ENCODE measurements at regions not wholly inside any gene's neighbourhood (a gene's known extent, or its start where the extent isn't known, plus 50 kb on each side); places are given as distances from the start of the nearest gene placed in this dataset.
"Not testable (repeated sequence)": the region's sequence is repeated elsewhere in the genome, so short reads cannot be mapped to it uniquely, and the experiment has no call there.

DNA sequence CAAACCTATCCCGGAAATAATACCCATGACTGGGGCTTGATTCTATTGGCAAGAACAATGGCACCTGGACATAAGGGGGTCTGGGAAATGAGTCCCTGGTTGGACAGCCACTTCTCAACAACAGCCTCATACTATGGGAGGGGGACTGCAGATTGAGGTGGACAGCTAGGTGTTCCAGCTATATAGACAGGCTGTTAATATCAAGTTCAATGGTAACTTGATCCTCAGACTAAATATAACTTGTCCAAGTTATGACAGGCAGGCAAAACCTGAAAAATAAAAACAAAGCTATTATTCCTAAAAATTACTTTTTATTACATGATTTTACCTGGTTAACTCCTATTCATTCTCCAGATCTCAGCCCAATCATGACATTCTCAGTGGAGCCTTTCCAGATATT lies 267.3 kb downstream of the TTC8 start:
- Histone ChIP-seq H3K27ac (ENCODE audit: low read length) (no peak overlapping the region), H3K36me3 (ENCODE audit: control insufficient read depth, insufficient read depth, low read length) (no peaks in the 10 kb centered on the region), H3K9me3 (ENCODE audit: control insufficient read depth, insufficient read depth, low read length) (no peaks in the 10 kb centered on the region), H3K4me1 (ENCODE audit: control insufficient read depth, insufficient read depth, low read length) (no peaks in the 10 kb centered on the region), H3K27me3 (ENCODE audit: control insufficient read depth, insufficient read depth, low read length) (no peaks in the 10 kb centered on the region; the same call in 1 of the 2 replicates), H3K4me3 (ENCODE audit: low read length) (no peak overlapping the region)
- no CpG with 5 or more reads among the region's 1 CpG for WGBS (ENCODE audit: insufficient coverage, insufficient read length)
- no peak for DNase-seq (ENCODE audit: low read depth, low spot score)

DNA sequence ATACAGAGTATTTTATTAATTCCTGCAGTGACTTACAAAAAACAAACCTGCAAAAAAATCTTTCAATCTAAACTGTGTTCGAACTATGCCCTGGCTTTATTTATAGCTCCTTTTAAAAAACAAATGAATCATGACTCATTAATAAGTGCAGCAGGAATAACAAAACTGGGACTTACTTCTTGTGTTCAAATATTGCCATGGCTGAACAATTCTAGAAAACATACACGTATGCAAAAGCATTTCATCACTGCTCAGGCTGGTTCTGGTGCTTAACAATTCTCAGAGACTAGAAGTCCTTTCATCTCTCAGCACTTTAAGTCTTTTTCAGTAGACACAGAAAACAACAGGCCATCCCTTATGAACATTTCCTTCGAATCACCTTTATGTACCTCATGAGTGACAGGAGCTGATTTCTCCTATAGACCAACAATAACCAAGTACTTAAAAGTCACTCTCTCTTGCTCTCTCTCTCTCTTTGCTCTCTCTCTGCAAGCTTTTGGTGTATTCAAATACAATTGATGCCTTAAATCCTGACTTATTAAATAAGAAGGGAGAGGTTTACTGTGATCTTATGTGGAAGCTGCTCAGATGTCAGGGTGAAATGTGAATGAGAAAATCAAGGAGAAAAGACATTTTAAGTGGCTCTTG lies 268.8 kb downstream of the TTC8 start:
- no peak overlapping the region for H3K4me3 ChIP-seq (ENCODE audit: low read length)
- H3K27me3 ChIP-seq (ENCODE audit: control insufficient read depth, insufficient read depth, low read length), result no peaks in the 10 kb centered on the region; the same call in 1 of the 2 replicates
- no peak overlapping the region for H3K27ac ChIP-seq (ENCODE audit: low read length)
- H3K4me1 ChIP-seq (ENCODE audit: control insufficient read depth, insufficient read depth, low read length), result no peaks in the 10 kb centered on the region
- no CpG with 5 or more reads among the region's 3 CpGs for WGBS (ENCODE audit: insufficient coverage, insufficient read length)
- no peaks in the 10 kb centered on the region for H3K36me3 ChIP-seq (ENCODE audit: control insufficient read depth, insufficient read depth, low read length)
- DNase-seq (ENCODE audit: low read depth, low spot score), result no peak
- no peaks in the 10 kb centered on the region for H3K9me3 ChIP-seq (ENCODE audit: control insufficient read depth, insufficient read depth, low read length)

DNA sequence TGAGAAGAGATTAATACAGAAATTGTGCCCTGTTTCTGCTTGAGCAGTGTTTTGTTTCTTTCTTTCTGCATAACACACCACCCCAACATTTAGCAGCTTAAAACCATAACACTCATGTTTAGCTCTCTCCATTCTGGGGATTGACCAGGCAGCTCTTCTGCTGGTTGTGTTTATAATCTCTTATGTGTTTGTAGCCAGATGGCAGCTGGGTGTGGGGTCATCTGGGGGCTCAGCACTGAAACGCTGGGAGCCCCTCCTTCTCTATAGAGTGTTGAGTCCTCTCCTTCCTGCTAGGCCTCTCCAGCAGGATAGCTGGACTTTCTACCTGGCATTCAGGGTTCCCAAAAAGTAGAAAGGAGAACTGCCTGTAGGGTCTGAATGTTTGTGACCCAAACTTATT lies 270.6 kb downstream of the TTC8 start:
- DNase-seq (ENCODE audit: low read depth, low spot score), result no peak
- no peaks in the 10 kb centered on the region for H3K9me3 ChIP-seq (ENCODE audit: control insufficient read depth, insufficient read depth, low read length)
- WGBS (ENCODE audit: insufficient coverage, insufficient read length), result no CpG with 5 or more reads among the region's 1 CpG
- H3K4me3 ChIP-seq (ENCODE audit: low read length), result no peak overlapping the region
- H3K4me1 ChIP-seq (ENCODE audit: control insufficient read depth, insufficient read depth, low read length), result no peaks in the 10 kb centered on the region
- no peaks in the 10 kb centered on the region for H3K36me3 ChIP-seq (ENCODE audit: control insufficient read depth, insufficient read depth, low read length)
- no peaks in the 10 kb centered on the region; the same call in 1 of the 2 replicates for H3K27me3 ChIP-seq (ENCODE audit: control insufficient read depth, insufficient read depth, low read length)
- H3K27ac ChIP-seq (ENCODE audit: low read length), result no peak overlapping the region

DNA sequence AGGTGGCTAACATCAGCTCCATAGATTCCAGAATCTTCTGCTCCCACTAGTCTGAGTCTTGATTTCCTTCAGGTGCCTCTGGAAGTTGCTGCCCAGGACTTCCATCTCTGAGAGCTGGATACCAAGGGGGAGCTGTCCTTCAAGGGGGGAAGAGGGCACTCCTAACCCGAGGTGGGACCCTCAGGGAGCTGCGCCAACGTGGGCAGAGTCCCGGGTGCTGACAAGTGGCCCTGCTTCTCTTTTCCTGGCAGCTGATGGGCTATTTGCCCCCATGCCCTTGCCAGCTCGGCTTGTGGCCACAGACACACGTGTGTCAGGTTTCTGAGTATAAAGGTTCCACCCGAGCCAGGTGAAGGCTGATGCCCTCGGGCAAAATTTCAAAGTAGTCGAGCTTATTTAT lies 272.5 kb downstream of the TTC8 start:
- Histone ChIP-seq H3K27me3 (ENCODE audit: control insufficient read depth, insufficient read depth, low read length) (no peaks in the 10 kb centered on the region; the same call in 1 of the 2 replicates), H3K4me3 (ENCODE audit: low read length) (no peak overlapping the region), H3K9me3 (ENCODE audit: control insufficient read depth, insufficient read depth, low read length) (no peaks in the 10 kb centered on the region), H3K4me1 (ENCODE audit: control insufficient read depth, insufficient read depth, low read length) (no peaks in the 10 kb centered on the region), H3K36me3 (ENCODE audit: control insufficient read depth, insufficient read depth, low read length) (no peaks in the 10 kb centered on the region), H3K27ac (ENCODE audit: low read length) (no peak overlapping the region)
- no peak for DNase-seq (ENCODE audit: low read depth, low spot score)
- WGBS (ENCODE audit: insufficient coverage, insufficient read length), result no CpG with 5 or more reads among the region's 9 CpGs

DNA sequence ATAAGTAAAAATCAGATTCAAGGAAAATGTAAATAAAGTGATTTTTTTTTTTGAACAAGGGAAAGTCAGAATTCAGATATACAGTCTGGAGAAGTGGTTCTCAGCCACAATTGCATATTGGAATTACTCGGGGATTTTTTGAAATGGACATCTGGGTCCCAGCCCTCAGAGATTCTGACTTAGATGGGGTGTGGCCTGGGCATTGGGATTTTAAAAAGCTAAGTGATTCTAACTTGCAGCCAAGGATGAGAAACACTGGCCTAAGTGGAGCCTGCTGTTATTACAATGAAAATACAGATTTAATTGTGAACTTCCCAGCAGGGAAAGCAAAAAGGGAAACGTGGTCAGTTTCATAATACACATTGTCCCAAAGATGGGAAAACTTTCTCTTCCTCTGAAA lies 273.8 kb downstream of the TTC8 start:
- Histone ChIP-seq H3K4me1 (ENCODE audit: control insufficient read depth, insufficient read depth, low read length) (no peaks in the 10 kb centered on the region), H3K27ac (ENCODE audit: low read length) (no peak overlapping the region), H3K27me3 (ENCODE audit: control insufficient read depth, insufficient read depth, low read length) (no peaks in the 10 kb centered on the region), H3K36me3 (ENCODE audit: control insufficient read depth, insufficient read depth, low read length) (no peaks in the 10 kb centered on the region), H3K4me3 (ENCODE audit: low read length) (no peak overlapping the region), H3K9me3 (ENCODE audit: control insufficient read depth, insufficient read depth, low read length) (no peaks in the 10 kb centered on the region)
- DNase-seq (ENCODE audit: low read depth, low spot score), result no peak
- no CpG with 5 or more reads among the region's 2 CpGs for WGBS (ENCODE audit: insufficient coverage, insufficient read length)

DNA sequence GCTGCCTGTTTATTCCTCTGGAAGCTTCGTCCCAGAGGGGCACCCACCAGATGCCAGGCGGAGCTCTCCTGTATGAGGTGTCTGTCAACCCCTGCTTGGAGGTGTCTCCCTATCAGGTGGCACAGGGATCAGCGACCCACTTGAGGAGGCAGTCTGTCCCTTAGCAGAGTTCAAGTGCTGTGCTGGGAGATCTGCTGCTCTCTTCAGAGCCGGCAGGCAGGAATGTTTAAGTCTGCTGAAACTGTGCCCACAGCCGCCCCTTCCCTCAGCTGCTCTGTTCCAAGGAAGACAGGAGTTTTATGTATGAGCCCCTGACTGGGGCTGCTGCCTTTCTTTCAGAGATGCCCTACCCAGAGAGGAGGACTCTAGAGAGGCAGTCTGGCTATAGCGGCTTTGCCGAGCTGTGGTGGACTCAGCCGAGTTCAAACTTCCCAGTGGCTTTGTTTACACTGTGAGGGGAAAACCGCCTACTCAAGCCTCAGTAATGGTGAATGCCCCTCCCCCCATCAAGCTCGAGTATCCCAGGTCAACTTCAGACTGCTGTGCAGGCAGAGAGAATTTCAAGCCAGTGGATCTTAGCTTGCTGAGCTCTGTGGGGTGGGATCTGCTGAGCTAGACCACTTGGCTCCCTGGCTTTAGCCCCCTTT lies 279.8 kb downstream of the TTC8 start:
- H3K4me3 ChIP-seq (ENCODE audit: low read length); H3K9me3 ChIP-seq (ENCODE audit: control insufficient read depth, insufficient read depth, low read length); H3K27me3 ChIP-seq (ENCODE audit: control insufficient read depth, insufficient read depth, low read length); H3K27ac ChIP-seq (ENCODE audit: low read length); H3K36me3 ChIP-seq (ENCODE audit: control insufficient read depth, insufficient read depth, low read length); H3K4me1 ChIP-seq (ENCODE audit: control insufficient read depth, insufficient read depth, low read length); DNase-seq (ENCODE audit: low read depth, low spot score): not testable (repeated sequence)
- whole genome bisulfite sequencing (ENCODE audit: insufficient coverage, insufficient read length), result no CpG with 5 or more reads among the region's 10 CpGs

DNA sequence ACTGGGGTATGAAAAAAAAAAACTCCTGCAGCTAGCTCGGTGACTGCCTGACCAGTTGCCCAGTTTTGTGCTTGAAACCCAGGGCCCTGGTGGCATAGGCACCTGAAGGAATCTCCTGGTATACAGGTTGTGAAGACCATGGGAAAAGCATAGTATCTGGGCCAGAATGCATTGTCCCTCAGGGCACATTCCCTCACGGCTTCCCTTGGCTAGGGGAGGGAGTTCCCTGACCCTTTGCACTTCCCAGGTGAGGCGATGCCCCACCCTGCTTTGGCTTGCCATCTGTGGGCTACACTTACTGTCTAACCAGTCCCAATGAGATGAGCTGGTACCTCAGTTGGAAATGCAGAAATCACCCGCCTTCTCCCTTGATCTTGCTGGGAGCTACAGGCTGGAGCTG lies 280.4 kb downstream of the TTC8 start:
- H3K4me1 ChIP-seq (ENCODE audit: control insufficient read depth, insufficient read depth, low read length); DNase-seq (ENCODE audit: low read depth, low spot score); H3K9me3 ChIP-seq (ENCODE audit: control insufficient read depth, insufficient read depth, low read length); H3K4me3 ChIP-seq (ENCODE audit: low read length); H3K27me3 ChIP-seq (ENCODE audit: control insufficient read depth, insufficient read depth, low read length); H3K36me3 ChIP-seq (ENCODE audit: control insufficient read depth, insufficient read depth, low read length); H3K27ac ChIP-seq (ENCODE audit: low read length): not testable (repeated sequence)
- no CpG with 5 or more reads among the region's 4 CpGs for WGBS (ENCODE audit: insufficient coverage, insufficient read length)
